Right lobe of liver (tissue), 6 donors: ENCODE measurements at regions not wholly inside any gene's neighbourhood (a gene's known extent, or its start where the extent isn't known, plus 50 kb on each side); places are given as distances from the start of the nearest gene placed in this dataset.
"Not testable (repeated sequence)": the region's sequence is repeated elsewhere in the genome, so short reads cannot be mapped to it uniquely, and the experiment has no call there.

ENCODE experiments used
- ATAC-seq, 4 donors: fragments of 200-7000 bp; cut with Tn5 transposase; one replicate each; pipeline ENCODE4 v1.9.1; 2020; ENCODE audit warnings: mild to moderate bottlenecking in 4 of 4, moderate library complexity in 4 of 4
- DNase-seq, 3 donors: peaks; one replicate each; pipeline ENCODE4 v3.0.0-alpha.2; 2020
- H3K27ac ChIP-seq, 3 donors: fragments of 200-600 bp; one replicate each; pipeline ENCODE4 v1.8.0; 2022
- H3K27me3 ChIP-seq, 2 donors: fragments of 200-600 bp; one replicate each; pipeline ENCODE4 v1.8.0; 2022
- H3K36me3 ChIP-seq, 4 donors: fragments of 200-600 bp; sonication (generic) in 1 of 4; one replicate each; pipeline versions ENCODE4 v1.5.1 to v1.8.0; 2017 to 2022; ENCODE audit warnings: control low read depth in 1 of 4
- H3K4me1 ChIP-seq, 4 donors: fragments of 200-600 bp; sonication (generic) in 1 of 4; one replicate each; pipeline versions ENCODE4 v1.5.1 to v1.8.0; 2017 to 2022; ENCODE audit warnings: control low read depth in 1 of 4
- H3K4me3 ChIP-seq, 3 donors: fragments of 200-600 bp; one replicate each; pipeline ENCODE4 v1.8.0; 2022
- H3K9me3 ChIP-seq, 4 donors: fragments of 200-600 bp; sonication (generic) in 1 of 4; one replicate each; pipeline versions ENCODE4 v1.5.1 to v1.8.0; 2017 to 2022; ENCODE audit warnings: control low read depth in 1 of 4
- POLR2A ChIP-seq: fragments of 450-650 bp; IDR thresholded peaks from one replicate; pipeline ENCODE4 v1.6.1; 2017; ENCODE audit warnings: antibody characterized with exemption, mild to moderate bottlenecking
- WGBS: methylation state at CpG from one replicate; pipeline ENCODE4 v1.1.6; 2018; ENCODE audit warnings: low coverage, low lambda C conversion rate; ENCODE audit not compliant: insufficient coverage; ENCODE audit errors: missing lambda C conversion rate; 5-methylcytosine and 5-hydroxymethylcytosine counted together
- intact Hi-C, 2 donors: fragments of 100-400 bp; cut with DNase I; formaldehyde crosslinking; loops; one replicate each; pipeline versions ENCODE4 v1.11.2 to v1.14.1; 2022
- TF ChIP-seq, protein P1 (sequence below), 4 donors: fragments of 200-600 bp in 3 of 4; fragments of 450-650 bp in 1 of 4; IDR thresholded peaks; one replicate each; pipeline versions ENCODE4 v1.5.1 to v1.8.0; 2016 to 2022; ENCODE audit warnings: antibody characterized with exemption in 4 of 4, mild to moderate bottlenecking in 2 of 4
- donor health status: DM: no; HTN: yes; CAD: no.
- donor health status: DM: no; HTN: no; CAD: no.
- donor health status: DM: no; HTN: no; CAD: no.
- donor health status: DM: no; HTN: yes; CAD: no.
- donor health status: DM: no; HTN: yes; CAD: no.

DNA sequence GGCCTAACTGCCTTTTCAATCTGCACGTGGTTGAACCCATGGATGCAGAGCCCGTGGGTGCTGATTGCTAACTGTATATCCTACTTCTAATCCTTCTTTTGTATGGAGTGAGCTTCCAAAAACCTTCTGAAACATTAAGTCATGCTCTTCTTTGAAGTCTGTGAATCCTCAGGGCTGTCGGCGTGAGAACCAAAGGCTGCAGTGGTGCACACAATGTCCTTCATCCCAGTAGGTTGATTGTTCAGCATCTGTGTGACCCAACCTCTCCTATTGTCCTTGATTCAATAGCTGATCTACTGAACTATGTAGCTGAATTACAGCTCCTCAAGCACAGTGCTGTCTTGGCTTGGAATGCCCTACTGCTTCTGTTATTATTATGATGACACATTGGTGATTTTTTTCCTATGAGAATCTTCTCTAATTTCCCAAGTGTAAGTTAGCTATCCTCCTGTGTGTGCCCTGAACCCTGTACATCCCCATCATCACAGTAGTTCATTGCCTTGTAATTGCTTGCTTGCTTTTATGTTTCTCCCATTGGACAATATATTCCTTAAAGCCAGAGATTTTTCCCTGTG lies 294.6 kb downstream of the TRIML1 start:
- ATAC-seq: no peak
- TF ChIP-seq, protein P1, sequence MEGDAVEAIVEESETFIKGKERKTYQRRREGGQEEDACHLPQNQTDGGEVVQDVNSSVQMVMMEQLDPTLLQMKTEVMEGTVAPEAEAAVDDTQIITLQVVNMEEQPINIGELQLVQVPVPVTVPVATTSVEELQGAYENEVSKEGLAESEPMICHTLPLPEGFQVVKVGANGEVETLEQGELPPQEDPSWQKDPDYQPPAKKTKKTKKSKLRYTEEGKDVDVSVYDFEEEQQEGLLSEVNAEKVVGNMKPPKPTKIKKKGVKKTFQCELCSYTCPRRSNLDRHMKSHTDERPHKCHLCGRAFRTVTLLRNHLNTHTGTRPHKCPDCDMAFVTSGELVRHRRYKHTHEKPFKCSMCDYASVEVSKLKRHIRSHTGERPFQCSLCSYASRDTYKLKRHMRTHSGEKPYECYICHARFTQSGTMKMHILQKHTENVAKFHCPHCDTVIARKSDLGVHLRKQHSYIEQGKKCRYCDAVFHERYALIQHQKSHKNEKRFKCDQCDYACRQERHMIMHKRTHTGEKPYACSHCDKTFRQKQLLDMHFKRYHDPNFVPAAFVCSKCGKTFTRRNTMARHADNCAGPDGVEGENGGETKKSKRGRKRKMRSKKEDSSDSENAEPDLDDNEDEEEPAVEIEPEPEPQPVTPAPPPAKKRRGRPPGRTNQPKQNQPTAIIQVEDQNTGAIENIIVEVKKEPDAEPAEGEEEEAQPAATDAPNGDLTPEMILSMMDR (IDR thresholded peaks at IDR 0.05): no peak
- no peak for TF ChIP-seq POLR2A

DNA sequence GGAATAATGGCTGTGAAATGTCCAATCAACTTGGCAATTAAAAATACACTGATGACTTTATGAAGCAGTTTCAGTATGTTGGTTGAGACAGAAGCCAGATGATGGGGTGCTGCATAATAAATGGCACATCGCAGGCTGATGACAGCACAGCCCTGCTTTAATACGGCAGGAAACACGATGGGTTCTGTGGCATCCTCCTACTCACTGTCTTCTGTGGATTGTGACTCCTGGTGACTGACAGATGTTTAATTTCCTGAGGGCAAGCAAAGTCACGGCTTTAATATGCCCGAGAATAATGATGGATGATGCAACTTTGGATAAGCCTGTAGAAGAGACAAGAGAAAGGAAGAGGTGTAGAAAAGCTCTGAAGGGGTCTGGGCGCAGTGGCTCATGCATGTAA lies 295.4 kb downstream of the TRIML1 start:
- WGBS: 58% methylated on average over 6 of the region's 6 CpGs
- Histone ChIP-seq H3K27me3 (no peaks in the 10 kb centered on the region), H3K4me3 (no peak overlapping the region), H3K27ac (no peak overlapping the region), H3K4me1 (no peaks in the 10 kb centered on the region), H3K9me3 (no peaks in the 10 kb centered on the region), H3K36me3 (no peaks in the 10 kb centered on the region)
- no peak for TF ChIP-seq POLR2A
- TF ChIP-seq, protein P1 (IDR thresholded peaks at IDR 0.05): no peak
- intact Hi-C loops: no loop called here
- ATAC-seq (no peak), DNase-seq (no peak)

More for the DNA sequence above, 294.6 kb downstream of the TRIML1 start:
- 41% methylated on average over 3 of the region's 4 CpGs for WGBS
- no peak overlapping the region for H3K4me3 ChIP-seq
- H3K4me1 ChIP-seq: no peaks in the 10 kb centered on the region
- H3K9me3 ChIP-seq: no peaks in the 10 kb centered on the region
- H3K27me3 ChIP-seq: peaks cover 0 to 3% of the 10 kb centered on the region in 2 donors
- DNase-seq: no peak
- H3K36me3 ChIP-seq: no peaks in the 10 kb centered on the region
- no peak overlapping the region for H3K27ac ChIP-seq
- intact Hi-C loops: no loop called here

DNA sequence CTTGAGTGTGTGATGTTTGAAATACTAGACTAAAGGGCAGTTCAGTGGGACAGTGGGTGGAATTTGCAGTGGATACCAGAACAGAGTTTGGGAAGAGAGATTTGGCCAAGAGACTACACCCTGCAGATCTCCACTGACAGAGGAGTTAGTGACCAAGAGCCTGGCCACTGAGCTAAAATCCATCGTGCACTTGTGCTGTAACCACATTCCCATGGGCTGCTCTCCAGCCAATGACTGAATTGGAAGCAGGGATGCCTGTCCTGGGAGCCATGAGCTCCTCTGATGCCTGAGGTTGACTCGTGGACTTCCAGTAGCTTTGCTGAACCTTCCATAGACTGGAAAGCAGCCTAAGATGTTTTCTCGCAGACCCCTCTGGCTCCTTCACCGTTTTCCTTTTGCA lies 296.1 kb downstream of the TRIML1 start:
- no peaks in the 10 kb centered on the region for H3K9me3 ChIP-seq
- H3K27me3 ChIP-seq: no peaks in the 10 kb centered on the region
- no peak overlapping the region for H3K4me3 ChIP-seq
- H3K27ac ChIP-seq: no peak overlapping the region
- TF ChIP-seq POLR2A: no peak
- TF ChIP-seq, protein P1 (IDR thresholded peaks at IDR 0.05): no peak
- 65% methylated on average over 2 of the region's 4 CpGs for WGBS
- intact Hi-C loops: no loop called here
- DNase-seq: no peak
- H3K4me1 ChIP-seq: no peaks in the 10 kb centered on the region
- no peak for ATAC-seq
- H3K36me3 ChIP-seq: no peaks in the 10 kb centered on the region

DNA sequence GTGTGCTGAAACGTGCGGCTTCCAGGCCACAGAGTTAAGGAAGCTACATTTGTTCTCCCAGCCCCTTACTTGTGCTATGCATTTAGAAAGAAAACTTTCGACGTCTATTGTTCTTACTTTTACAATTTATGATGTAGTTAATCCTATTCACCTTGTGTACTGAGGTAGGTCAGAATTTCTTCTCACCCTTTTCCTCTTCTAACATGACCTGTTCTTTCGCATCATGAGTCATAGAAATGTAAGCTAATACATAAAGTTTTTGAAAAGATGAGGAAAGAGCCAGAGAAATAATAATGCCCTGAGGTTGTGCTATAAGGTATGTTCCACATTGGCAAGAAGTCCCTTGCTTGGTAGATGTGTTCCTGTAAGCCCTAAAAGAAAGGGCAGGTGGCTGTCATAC lies 298.3 kb downstream of the TRIML1 start:
- DNase-seq (no peak), ATAC-seq (no peak)
- TF ChIP-seq, protein P1 (IDR thresholded peaks at IDR 0.05): no peak
- TF ChIP-seq POLR2A: no peak
- Histone ChIP-seq H3K4me3 (no peak overlapping the region), H3K36me3 (no peaks in the 10 kb centered on the region), H3K27ac (no peak overlapping the region), H3K27me3 (no peaks in the 10 kb centered on the region), H3K9me3 (no peaks in the 10 kb centered on the region), H3K4me1 (no peaks in the 10 kb centered on the region)
- intact Hi-C loops: no loop called here
- WGBS: 57% methylated on average over 5 of the region's 5 CpGs

DNA sequence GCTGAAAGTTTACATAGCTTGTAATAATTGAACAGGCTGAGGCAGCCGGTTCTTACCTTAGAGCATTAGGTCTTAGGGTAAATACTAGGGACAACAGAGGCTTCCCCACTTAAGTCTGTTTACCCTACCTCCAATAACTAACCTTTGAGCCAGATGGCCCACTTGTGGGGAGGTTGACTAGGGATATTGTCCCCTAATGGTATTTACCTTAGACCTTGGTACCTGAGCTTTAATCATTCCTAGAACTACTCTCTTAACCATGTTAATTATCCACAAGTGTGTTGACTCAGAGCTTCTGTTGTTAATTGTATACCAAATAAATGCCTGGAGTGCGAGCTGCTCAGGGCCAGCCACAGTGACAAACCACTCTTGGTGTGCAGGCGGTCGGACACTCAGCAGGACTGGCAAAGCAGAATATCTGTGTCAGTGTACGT lies 299.2 kb downstream of the TRIML1 start:
- H3K4me1 ChIP-seq, H3K36me3 ChIP-seq, H3K9me3 ChIP-seq, H3K27me3 ChIP-seq, intact Hi-C loops, DNase-seq, ATAC-seq, H3K4me3 ChIP-seq, H3K27ac ChIP-seq: not testable (repeated sequence)
- 30% methylated on average over 4 of the region's 5 CpGs for WGBS
